Mammary epithelial cell (primary cell): ENCODE measurements at regions not wholly inside any gene's neighbourhood (a gene's known extent, or its start where the extent isn't known, plus 50 kb on each side); places are given as distances from the start of the nearest gene placed in this dataset.

Experiments used
- EZH2 ChIP-seq: IDR thresholded peaks from 2 replicates; pipeline ENCODE4 v1.6.1; 2012; ENCODE audit warnings: low read length, inconsistent platforms, borderline replicate concordance
- TF ChIP-seq, protein P1 (sequence below), 2 donors: IDR thresholded peaks in 1 of 2; conservative IDR thresholded peaks in 1 of 2; 2 replicates each; pipeline ENCODE4 v1.5.1; 2011 to 2012; ENCODE audit warnings: inconsistent platforms in 2 of 2, low read length in 2 of 2, mild to moderate bottlenecking in 2 of 2, control low read depth in 1 of 2, low read depth in 1 of 2; ENCODE audit not compliant: insufficient read depth in 1 of 2; ENCODE audit errors: extremely low read depth in 1 of 2

DNA sequence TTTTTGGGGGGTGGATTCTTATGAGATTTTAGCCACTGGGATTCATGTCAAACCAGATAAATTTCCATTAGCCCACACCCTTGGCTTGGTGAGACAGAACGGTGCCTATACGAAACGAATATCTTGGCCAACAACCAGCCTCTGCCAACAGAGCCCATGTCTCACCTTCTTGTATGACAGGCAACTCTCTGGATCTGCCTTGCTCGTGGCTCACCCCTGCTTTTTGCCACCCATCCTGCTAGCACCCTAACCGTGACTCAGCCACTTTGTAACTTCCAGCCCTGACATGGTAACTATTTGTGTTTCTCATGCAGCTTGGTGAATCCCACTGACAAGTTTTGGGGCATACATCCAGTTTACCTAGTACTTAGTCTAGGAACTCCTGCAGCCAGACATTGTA is 457.0 kb downstream of the SPATA31D1 start:
- TF ChIP-seq, protein P1, sequence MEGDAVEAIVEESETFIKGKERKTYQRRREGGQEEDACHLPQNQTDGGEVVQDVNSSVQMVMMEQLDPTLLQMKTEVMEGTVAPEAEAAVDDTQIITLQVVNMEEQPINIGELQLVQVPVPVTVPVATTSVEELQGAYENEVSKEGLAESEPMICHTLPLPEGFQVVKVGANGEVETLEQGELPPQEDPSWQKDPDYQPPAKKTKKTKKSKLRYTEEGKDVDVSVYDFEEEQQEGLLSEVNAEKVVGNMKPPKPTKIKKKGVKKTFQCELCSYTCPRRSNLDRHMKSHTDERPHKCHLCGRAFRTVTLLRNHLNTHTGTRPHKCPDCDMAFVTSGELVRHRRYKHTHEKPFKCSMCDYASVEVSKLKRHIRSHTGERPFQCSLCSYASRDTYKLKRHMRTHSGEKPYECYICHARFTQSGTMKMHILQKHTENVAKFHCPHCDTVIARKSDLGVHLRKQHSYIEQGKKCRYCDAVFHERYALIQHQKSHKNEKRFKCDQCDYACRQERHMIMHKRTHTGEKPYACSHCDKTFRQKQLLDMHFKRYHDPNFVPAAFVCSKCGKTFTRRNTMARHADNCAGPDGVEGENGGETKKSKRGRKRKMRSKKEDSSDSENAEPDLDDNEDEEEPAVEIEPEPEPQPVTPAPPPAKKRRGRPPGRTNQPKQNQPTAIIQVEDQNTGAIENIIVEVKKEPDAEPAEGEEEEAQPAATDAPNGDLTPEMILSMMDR (conservative IDR thresholded peaks at IDR 0.05 in 1 of 2, IDR thresholded peaks at IDR 0.05 in 1 of 2; ENCODE audit: extremely low read depth in 1 of 2, insufficient read depth in 1 of 2, low read depth in 1 of 2, low read length in 2 of 2), result no peak
- no peak for TF ChIP-seq EZH2
